ENCODE measurements at regions not wholly inside any gene's neighbourhood (a gene's known extent, or its start where the extent isn't known, plus 50 kb on each side); places are given as distances from the start of the nearest gene placed in this dataset.

DNA sequence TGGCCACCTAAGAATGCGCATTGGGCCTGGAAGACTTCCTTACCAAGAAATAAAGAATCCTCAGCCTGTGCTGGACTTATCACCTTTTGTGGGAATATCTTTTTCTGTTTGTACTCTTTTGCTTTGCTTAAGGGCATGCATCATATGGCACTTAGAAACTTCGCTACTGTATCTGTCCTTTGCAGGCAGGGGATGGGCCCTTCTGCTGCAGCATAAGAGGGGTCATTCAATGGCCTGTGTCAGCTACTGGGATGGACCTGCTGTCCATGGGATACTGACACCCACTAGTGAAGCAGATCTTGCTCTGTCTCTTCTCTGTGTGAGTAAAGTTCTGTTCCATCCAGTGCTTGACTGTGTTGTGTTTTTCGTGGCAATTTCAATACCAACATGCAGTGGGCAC lies 239.0 kb upstream of the JUN start:
- DNase-seq (ENCODE audit: low spot score): no peak

DNA sequence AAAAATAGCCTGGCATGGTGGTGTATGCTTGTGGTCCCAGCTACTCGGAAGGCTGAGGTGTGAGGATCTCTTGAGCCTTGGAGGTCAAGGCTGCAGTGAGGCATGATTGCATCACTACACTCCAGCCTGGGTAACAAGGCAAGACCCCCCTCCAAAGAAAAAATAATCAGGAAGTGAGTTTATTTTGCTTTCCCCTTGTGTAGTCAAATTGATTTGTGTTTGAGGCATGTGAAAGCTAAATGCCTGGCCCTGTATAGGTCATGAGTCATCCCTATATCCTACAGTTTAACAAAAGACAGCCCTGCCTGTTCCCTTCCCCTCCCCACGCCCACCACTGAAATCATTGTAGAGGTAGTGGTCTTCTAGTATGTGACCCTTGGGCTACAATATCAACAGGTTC lies 241.4 kb upstream of the JUN start:
- no peak for DNase-seq (ENCODE audit: low spot score)

DNA sequence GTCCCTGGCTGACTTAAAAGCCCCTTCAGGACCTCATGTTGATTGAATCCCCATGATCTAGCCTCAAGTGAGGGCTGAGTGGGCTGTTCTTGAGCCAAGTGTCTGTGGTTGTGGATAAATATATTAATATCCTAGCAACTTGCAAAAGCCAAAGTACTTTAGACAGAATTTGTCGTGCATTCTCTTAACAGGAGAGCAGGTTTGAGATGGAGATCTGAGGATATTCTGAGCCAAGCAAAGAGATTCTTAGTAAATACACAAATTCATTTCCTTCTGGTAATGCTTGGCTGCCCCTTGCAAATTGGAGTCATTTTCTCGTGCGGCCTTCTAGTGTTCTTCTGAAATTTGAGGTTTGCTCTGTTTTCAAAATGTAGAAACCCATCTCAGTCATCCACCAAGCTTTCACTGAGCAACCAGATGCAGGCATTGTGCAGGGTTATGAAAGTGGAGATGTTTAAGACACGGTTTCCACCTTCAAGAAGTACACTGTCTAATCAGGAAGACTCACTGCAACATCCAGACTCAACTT lies 242.1 kb upstream of the JUN start:
- DNase-seq (ENCODE audit: low spot score): no peak

DNA sequence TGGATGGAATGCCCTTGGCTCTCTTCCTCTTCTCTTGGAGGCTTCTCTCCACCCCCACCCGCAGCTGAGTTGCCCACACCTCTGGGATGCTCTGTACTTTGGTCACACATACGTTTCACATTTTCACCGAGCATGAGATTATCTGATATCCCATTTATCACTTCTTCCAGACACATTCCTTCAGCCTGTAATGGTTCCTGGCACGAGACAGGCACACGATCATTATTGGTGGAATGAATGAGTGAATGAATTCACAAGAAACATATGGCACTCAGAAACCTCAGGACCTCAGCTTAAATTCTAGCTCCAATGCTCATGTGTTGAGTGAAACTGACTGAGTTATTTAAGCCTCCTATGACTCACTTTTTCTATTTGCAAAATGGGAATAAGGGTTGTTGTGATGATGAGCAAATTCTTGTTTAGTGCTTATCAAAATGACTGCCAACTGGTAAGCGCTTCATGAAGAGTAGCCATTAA lies 242.7 kb upstream of the JUN start:
- DNase-seq (ENCODE audit: low spot score): no peak

DNA sequence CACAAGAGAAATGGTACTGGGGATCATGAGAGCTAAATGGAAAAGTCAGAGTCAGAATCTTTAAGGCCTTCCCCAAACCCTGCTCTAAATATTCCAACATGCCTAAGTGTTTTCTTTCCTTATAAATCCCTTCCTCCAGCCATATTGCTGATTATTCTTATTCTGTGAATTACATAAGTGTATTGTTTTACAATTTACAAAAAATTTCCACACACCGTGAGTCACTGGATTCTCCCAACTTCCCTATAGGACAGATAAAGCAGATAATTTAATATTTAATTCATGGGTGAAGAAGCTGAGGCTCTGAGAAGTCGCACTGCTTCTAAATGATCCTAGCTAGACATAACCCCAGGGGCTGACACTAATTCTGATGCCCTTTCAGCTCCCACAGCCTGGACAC lies 243.3 kb upstream of the JUN start:
- DNase-seq (ENCODE audit: low spot score): no peak

DNA sequence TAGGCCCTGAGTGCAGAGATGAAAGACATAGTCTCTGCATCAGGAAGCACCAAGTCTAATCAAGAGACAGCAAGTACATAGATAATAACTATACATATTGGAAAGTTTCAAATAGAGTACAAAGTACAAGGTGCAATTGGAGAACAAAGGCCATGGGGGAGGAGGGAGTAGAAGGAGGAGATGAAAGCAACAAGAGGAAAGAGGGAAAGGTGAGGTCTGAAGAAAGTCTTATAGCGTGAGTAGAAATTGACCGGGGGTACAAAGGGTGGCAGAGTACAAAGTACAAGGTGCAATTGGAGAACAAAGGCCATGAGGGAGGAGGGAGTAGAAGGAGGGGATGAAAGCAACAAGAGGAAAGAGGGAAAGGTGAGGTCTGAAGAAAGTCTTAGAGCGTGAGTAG lies 244.2 kb upstream of the JUN start:
- DNase-seq (ENCODE audit: low spot score): no peak

DNA sequence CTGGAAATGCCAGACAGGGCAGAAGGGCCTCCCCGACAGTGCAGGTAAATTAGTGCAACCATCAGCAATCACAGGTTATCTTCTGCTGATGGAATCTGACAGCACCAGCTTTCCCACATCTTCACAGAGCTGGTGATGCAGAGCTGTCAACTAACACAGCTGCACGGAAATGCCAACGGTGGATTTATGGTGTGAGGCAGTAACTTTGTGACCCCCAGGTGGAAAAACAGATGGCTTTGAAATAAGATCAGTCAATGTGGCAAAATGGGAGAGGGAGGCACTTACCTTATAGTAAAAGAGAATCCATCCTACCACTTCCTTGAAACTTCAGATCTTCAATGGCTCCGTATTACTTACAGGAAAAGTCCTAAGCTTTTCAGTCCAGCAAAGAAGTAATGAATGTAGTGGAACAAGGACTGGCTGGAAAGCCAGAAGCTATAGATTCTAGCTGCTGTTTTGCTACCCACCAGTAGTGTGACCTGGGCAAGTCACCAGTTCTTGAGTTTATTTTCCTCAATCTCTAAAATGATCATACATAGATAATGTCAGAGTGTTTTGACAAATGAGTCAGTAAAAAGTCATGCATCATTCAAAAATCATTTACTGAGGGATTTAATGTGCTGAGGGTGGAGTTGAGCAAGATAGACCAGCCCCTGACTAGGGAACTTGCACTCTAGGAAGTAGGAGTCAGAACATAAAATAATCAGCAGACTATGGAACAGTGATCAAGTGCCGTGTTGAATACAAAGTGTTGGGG lies 245.7 kb upstream of the JUN start:
- DNase-seq (ENCODE audit: low spot score): peak; percentile 70

DNA sequence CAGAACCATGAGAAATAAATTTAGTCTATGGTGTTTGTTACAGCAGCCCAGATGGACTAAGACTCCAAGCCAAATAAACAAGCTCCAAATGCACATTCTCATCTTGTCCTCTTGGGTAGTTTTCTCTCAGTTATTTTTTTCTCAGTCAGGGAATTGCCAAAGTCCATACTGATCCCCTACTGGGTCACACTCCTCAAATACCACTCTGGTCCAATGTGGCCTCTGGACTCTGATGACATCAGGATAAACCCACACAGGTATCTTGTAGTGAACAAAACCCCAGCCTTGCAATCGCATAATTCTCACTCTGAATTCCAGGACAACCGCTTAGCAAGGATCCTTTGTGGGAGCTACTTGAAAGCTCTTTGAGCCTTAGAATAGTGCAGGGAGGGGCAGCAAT lies 248.4 kb upstream of the JUN start:
- no peak for DNase-seq (ENCODE audit: low spot score)

DNA sequence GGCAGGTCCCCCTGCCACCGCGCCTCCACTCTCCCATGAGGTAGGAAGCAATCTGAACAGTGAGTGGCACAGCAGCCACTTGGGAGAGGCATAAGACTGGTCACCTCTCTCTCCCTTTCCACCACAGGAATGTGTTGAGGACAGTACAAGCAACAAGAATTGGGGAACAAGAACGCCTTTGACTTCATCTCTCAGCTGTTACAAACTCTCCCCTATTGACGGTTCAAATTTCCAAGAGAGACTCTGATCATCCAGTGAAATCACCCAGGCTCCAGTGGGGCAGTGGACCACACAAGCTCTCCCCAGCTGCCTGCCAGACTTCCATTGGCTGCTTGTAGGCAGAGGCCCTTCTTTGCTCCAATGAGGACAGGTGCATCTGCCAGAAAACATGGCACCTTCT lies 249.9 kb upstream of the JUN start:
- DNase-seq (ENCODE audit: low spot score): no peak

DNA sequence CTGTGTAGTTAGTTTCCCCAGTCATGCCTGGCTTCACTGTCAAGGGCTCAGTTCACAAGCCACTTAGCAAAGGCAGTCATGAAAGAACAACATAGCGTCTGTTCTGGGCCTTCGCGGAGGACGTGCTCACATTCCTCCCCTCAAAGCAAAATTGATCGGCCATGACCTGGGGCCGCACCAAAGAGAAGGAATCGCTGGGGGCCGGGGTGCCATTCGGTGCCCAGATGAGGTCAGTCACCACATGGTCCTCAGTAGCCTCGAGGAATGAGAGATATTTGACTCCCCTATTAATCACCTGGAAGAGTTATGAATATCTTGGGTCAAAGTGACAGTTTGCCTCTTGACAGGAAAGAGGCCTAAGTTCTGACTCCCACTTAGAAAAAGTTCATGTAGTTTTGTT lies 251.1 kb upstream of the JUN start:
- no peak for DNase-seq (ENCODE audit: low spot score)

DNA sequence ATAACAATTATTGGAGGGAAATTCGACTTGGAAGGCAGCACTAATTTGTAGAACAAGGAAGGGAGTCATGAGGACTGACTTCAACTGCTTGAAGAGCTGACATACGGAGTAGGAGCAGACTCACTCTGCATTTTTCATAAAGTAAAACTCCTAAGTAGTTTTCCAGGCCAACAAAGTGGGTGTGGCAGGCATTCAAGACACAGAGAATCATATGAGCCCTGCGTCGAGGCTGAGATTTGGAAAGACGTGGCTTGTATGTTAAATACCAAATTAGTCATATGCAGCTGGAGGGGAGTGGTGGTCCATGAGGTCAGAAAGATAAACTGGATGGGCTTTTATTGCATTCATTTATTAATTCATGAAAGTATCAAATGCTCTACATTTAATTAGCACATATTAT lies 255.7 kb upstream of the JUN start:
- no peak for DNase-seq (ENCODE audit: low spot score)

DNA sequence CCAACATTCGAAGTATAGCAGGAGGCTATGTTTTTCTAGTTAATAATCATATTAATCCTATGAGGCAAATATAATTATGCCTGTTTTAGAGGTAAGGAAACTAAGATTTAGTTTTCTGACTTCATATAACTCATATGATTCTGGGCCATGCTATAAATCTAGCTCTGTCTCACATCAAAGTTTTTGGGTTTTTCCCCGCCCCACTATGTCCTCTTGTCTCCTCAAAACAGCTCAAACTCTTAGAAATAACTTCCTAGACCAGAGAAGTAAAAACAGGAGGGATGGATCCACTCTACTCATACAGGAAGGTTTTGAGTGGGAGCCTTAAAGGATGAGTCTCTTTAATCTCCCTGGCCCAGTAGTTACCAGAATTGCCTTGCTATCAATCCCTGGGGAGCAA lies 256.4 kb upstream of the FGGY start:
- DNase-seq (ENCODE audit: low spot score): no peak

DNA sequence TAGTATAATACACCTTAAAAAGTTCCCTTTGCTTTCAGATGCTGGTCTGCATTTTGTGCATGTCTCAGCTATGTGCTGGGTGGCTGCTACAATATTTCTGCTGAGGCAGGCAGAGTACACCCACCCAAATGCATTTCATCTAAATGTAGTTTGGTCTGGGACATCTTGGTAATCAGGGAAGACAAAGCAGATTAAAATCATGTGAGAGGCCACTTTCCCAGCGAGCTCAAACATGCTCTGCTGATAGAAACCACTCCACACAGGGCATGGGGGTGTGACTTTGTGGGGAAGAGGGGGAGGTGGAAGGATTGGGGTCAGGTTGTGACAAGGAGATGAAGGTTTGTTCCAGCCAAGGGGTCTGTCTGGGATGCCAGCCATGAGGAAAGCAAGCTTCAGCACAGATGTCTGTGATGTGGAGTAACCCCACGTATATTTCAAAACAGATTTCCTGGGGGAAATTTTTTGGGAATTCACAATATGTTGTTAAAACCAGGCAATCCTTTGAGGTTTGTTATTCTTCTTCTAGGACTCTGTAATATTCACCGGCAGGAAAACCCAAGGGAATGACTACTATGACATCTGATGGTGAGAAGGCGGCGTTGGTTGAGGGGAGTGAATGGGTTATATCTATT lies 255.1 kb upstream of the FGGY start:
- no peak for DNase-seq (ENCODE audit: low spot score)

DNA sequence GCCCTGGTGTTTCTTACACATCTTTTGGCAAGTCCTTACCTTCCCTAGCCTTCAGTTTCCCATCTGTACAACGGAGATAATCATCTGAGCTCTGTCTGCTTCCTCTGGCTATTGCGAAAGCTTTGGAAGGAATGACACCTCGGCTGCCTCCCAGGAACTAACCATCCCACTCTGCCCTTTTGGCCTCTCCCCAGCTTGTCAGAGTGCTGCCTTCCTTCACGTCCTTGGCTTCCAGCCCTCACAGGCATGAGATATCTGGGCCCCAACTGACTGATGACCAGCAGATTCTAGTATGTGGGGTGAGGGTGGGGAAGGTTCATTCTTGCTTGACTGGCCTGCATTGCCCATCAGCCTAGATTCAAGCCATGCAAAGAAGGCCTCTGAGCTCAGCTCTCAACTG lies 253.1 kb upstream of the FGGY start:
- DNase-seq (ENCODE audit: low spot score): peak; percentile 56

DNA sequence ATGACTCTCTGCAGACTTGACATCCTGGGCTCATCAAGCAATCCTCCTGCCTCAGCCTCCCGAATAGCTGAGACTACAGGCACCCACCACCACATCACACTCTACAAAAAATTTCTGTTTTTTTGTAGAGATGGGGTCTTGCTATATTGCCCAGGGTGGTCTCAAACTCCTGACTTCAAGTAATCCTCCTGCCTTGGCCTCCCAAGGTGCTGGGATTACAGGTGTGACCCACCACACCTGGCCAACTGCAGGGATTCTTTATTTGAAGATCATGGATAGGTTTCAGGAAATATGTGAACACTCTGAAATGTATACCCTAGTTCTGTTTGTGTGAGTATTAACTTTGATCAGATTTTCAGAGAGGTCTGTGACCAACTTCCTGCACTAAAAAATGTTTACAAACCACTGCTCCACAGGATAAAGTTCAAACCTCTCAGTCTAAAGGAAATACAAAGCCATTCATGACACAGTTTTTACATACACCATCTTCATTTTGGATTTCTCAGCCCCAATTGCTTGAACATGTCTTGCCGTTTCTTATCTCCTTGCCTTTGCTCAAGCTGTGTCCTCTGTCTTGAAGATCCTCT lies 252.3 kb upstream of the FGGY start:
- no peak for DNase-seq (ENCODE audit: low spot score)

DNA sequence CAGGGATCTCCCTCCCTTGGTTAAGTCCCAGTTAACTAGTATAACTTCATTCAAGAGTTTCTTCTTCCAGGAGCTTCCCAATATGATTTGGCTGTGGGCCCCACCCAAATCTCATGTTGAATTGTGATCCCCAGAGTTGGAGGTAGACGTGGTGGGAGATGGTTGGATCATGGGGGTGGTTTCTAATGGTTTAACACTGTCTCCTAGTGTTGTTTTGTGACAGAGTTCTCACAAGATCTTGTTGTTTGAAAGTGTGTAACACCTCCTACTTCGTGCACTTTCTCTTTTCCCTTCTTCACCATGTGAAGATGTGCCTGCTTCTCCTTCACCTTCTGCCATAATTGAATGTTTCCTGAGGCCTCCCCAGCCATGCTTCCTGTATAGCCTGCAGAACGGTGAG lies 251.8 kb upstream of the FGGY start:
- DNase-seq (ENCODE audit: low spot score): no peak

DNA sequence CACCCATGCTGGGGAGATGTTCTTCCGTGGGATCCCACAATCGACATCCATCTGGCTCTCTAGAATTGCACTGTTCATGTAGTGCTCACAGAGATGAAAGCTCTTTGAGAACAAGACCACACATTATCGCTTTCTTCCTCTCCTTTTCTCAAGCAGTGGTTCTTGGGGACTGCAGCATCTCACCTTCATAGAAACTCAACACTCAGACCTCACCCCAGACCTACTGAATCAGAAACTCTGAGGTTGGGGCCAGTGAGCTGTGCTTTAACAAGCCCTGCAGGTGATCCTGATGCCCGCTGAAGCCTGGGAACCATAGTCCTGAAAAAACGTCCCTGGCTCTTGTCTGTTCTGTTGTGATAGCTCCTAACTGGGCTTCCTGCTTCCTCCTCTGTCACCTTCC lies 251.3 kb upstream of the FGGY start:
- no peak for DNase-seq (ENCODE audit: low spot score)

DNA sequence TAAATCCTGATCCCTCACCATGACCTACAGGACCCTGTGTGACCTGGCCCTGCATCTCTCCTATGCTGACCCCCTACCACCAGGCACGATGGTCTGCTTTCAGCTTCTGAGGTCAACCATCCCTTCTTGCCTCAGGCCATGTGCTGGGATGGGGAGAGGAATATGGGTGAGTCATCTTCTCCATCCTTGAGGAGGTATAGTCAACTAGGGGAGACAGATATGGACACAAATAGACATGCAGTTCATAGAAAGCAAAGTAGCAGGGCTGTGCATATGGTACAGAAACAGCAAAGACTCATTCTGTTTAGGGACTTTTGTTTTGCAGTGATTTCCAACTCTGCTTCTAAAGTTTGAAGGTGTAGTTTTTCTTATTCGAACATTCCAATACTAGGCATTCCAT lies 250.8 kb upstream of the FGGY start:
- DNase-seq (ENCODE audit: low spot score): no peak

DNA sequence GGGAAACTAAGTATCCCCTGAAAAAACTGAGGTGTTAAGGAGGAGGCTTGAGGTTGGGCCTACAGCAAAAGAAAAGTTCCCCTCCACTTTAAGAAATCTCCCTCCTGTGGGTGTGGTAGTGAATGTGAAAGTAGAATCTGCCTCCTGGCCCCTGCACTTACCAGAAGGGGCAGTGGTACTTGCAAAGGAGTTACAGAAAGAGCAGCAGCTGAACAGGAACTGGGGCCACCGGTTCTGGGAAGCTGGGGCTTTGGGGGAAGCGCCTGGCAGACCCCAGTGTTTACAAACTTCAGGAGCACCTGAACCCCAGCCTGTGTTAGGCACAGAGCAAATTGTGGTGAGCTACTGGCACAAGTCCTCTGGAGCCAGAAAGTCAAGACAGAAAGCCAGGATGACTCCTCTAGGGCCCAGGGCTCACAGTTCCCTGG lies 250.2 kb upstream of the FGGY start:
- DNase-seq (ENCODE audit: low spot score): no peak

DNA sequence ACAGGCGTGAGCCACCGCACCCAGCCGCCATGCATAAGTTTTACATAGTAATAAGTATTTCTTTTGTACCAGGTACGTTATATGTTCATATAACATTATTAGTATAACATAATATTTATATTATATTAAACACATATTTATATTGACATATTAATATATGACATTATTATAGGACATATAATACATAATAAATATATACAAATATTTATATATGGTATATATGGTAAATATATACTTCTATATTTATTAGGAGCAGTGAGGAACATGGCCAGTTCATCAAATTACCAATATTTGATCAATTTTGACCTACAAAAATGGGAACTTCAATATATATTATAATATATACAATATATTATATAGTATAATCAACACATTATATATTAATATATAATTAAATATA lies 245.9 kb upstream of the FGGY start:
- no peak for DNase-seq (ENCODE audit: low spot score)

DNA sequence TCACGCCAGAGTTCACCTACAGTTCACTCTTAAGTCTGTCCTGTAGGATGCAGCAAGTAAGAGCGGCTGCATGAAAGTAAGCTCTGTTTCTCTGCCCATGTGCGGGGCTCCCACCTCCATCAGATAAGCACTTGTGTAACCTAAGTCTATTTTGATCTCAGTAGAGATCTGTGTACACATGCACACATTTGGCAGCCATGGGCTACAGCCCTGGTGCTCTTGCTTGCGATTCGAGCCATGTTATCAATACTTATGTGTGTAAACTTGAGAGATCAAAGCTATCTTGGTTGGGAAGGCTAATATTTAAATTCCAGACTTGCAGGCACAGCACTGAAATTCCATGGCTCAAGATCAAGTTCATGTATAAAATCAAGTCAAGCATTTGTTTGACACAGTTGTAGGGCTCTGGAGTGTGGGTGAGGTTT lies 244.7 kb upstream of the FGGY start:
- DNase-seq (ENCODE audit: low spot score): peak; percentile 76

DNA sequence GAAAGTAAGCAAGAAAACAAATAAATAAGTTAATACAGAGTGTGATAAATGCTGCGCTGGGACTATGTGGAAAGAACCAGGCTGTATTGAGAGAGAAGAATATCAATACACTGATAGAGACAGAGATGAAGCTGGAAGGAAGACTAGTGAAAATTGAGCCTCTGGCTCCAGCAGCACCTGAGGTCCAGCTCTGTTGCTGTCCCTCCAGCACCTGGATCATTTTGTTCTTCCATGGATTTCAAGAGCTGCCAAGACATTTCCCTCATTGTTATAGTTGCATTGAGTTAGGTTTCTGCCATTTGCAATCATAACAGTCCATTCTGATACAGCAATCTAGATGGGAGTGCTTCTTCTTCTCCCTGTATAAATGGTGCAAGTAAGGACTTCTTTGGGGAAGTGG lies 242.7 kb upstream of the FGGY start:
- DNase-seq (ENCODE audit: low spot score): no peak

All from HT-29 (cell line).